Stimulated activated CD8-positive, alpha-beta memory T cell treated with anti-CD3 and anti-CD28 coated beads, Interleukin-7, amount 100 ng/mL, for 4 hours (primary cell): ENCODE measurements at regions not wholly inside any gene's neighbourhood (a gene's known extent, or its start where the extent isn't known, plus 50 kb on each side); places are given as distances from the start of the nearest gene placed in this dataset.
"Not testable (repeated sequence)": the region's sequence is repeated elsewhere in the genome, so short reads cannot be mapped to it uniquely, and the experiment has no call there.

ENCODE experiments used
- DNase-seq, 2 donors: peaks; one replicate each; pipeline ENCODE4 v3.0.0-alpha.2; 2020; ENCODE audit warnings: low read depth in 2 of 2

- DNase-seq = no peak
These were observed 143.0 kb upstream of the DDHD1 start for GRCh38 chr14:53295985-53296582.

GRCh38 chr14:53295372-53295771 lies 142.2 kb upstream of the DDHD1 start:
- no peak for DNase-seq

- no peak for DNase-seq
These were observed 133.2 kb upstream of the DDHD1 start for GRCh38 chr14:53286301-53286700.

GRCh38 chr14:53285821-53286220 lies 132.7 kb upstream of the DDHD1 start:
- DNase-seq = no peak

GRCh38 chr14:53285064-53285463 lies 131.9 kb upstream of the DDHD1 start:
- DNase-seq = no peak

GRCh38 chr14:53278602-53279506 lies 125.7 kb upstream of the DDHD1 start:
- no peak for DNase-seq

- DNase-seq = no peak
These were observed 120.5 kb upstream of the DDHD1 start for GRCh38 chr14:53273671-53274072.

GRCh38 chr14:53265025-53265424 lies 111.9 kb upstream of the DDHD1 start:
- DNase-seq = no peak

- no peak for DNase-seq
These were observed 107.8 kb upstream of the DDHD1 start for GRCh38 chr14:53260928-53261327.

- no peak for DNase-seq
These were observed 107.2 kb upstream of the DDHD1 start for GRCh38 chr14:53260286-53260685.

GRCh38 chr14:53252141-53252540 lies 99.0 kb upstream of the DDHD1 start:
- DNase-seq = no peak

- DNase-seq = no peak
These were observed 95.9 kb upstream of the DDHD1 start for GRCh38 chr14:53249059-53249458.

GRCh38 chr14:53247596-53248370 lies 94.7 kb upstream of the DDHD1 start:
- no peak for DNase-seq

GRCh38 chr14:53242898-53243297 lies 89.8 kb upstream of the DDHD1 start:
- not testable (repeated sequence) for DNase-seq

- no peak for DNase-seq
These were observed 84.4 kb upstream of the DDHD1 start for GRCh38 chr14:53237488-53237887.

GRCh38 chr14:53236708-53237107 lies 83.6 kb upstream of the DDHD1 start:
- DNase-seq = no peak

GRCh38 chr14:53231171-53231570 lies 78.0 kb upstream of the DDHD1 start:
- no peak for DNase-seq

GRCh38 chr14:53228966-53229365 lies 75.8 kb upstream of the DDHD1 start:
- DNase-seq = no peak

GRCh38 chr14:53227154-53227718 lies 74.1 kb upstream of the DDHD1 start:
- DNase-seq = no peak

GRCh38 chr14:53226553-53226952 lies 73.4 kb upstream of the DDHD1 start:
- no peak for DNase-seq

- no peak for DNase-seq
These were observed 67.8 kb upstream of the DDHD1 start for GRCh38 chr14:53220914-53221313.

- DNase-seq = no peak
These were observed 65.0 kb upstream of the DDHD1 start for GRCh38 chr14:53218161-53218560.
